K562 (cell line): ENCODE measurements at regions not wholly inside any gene's neighbourhood (a gene's known extent, or its start where the extent isn't known, plus 50 kb on each side); places are given as distances from the start of the nearest gene placed in this dataset.

Source experiments
- ATAC-seq: fragments of 200-7000 bp; cut with Tn5 transposase; 3 replicates; pipeline ENCODE4 v1.9.1; 2020; ENCODE audit warnings: moderate library complexity
- BruUV-seq: library from RNA; stranded (reverse); fragments of 400-500 nt; replicated peaks from 2 replicates; lab custom pipeline; 2021; lab: Mats Ljungman, UMichigan
- CTCF ChIA-PET: fragments of 300-600 bp; formaldehyde crosslinking; extraction: SDS; loops from one replicate; lab custom pipeline; 2021; ENCODE audit warnings: low intra/inter-chr PET ratio; lab: Yijun Ruan, JAX
- POLR2A ChIA-PET: fragments of 300-600, 350-650 bp; sonication (Branson Sonifier 250); formaldehyde crosslinking; extraction: SDS; loops from one replicate; lab custom pipeline; 2021; ENCODE audit warnings: antibody characterized with exemption, inconsistent platforms; lab: Yijun Ruan, JAX
- DNase-seq, 4 experiments: peaks; one replicate each; pipeline versions ENCODE4 v3.0.0 to v3.0.0-alpha.2; 2011 to 2018; ENCODE audit warnings: low spot score in 3 of 4, mixed read lengths in 3 of 4; ENCODE audit errors: extremely low read depth in 1 of 4
- FAIRE-seq: peaks from 2 replicates; lab custom pipeline; 2011; peaks lifted over from hg19 to GRCh38; lab: Jason Lieb, UNC
- H2AFZ ChIP-seq: 2 replicates; pipeline ENCODE4 v1.6.0; 2011; ENCODE audit warnings: low read depth, low read length, control low read depth, inconsistent platforms
- H3K27ac ChIP-seq: fragments of 200-600 bp; 3 replicates; pipeline ENCODE4 v1.8.0; 2011; ENCODE audit warnings: low read depth, mild to moderate bottlenecking, control low read depth, inconsistent platforms, low read length, moderate library complexity, mixed read lengths; ENCODE audit errors: extremely low read depth
- H3K27me3 ChIP-seq, 2 experiments: fragments of 300-600 bp in 1 of 2; 2 replicates in 1 of 2; 3 replicates in 1 of 2; pipeline versions ENCODE4 v1.6.0 to v1.8.0; 2011; ENCODE audit warnings: inconsistent platforms in 2 of 2, low read length in 2 of 2, mild to moderate bottlenecking in 1 of 2, mixed read lengths in 1 of 2, moderate library complexity in 1 of 2; ENCODE audit not compliant: control insufficient read depth in 2 of 2, insufficient read depth in 2 of 2
- H3K36me3 ChIP-seq: fragments of 300-600 bp; 3 replicates; pipeline ENCODE4 v1.8.0; 2011; ENCODE audit warnings: mild to moderate bottlenecking, low read length, inconsistent platforms; ENCODE audit not compliant: control insufficient read depth, insufficient read depth
- H3K4me1 ChIP-seq, 2 experiments: fragments of 200-600 bp in 1 of 2; replicated peaks in 1 of 2; 2 replicates in 1 of 2; 3 replicates in 1 of 2; pipeline versions ENCODE4 v1.5.1 to v1.8.0; 2011; ENCODE audit warnings: inconsistent platforms in 2 of 2, low read length in 2 of 2, mild to moderate bottlenecking in 1 of 2, mixed read lengths in 1 of 2, moderate library complexity in 1 of 2; ENCODE audit not compliant: control insufficient read depth in 2 of 2, insufficient read depth in 2 of 2
- H3K4me2 ChIP-seq: 2 replicates; pipeline ENCODE4 v1.6.1; 2011; ENCODE audit warnings: low read length, control low read depth, inconsistent platforms, mixed read lengths; ENCODE audit not compliant: insufficient read depth
- H3K4me3 ChIP-seq: fragments of 200-600 bp; sonication (generic), shearing (Covaris generic); 2 replicates; pipeline ENCODE4 v1.5.1; 2016; ENCODE audit warnings: control low read depth, inconsistent platforms
- H3K79me2 ChIP-seq: fragments of 200-600 bp; 3 replicates; pipeline ENCODE4 v1.8.0; 2011; ENCODE audit warnings: low read length, inconsistent platforms; ENCODE audit not compliant: control insufficient read depth, insufficient read depth
- H3K9ac ChIP-seq, 2 experiments: 2 replicates each; pipeline versions ENCODE4 v1.6.0 to v1.6.1; 2011; ENCODE audit warnings: low read depth in 2 of 2, low read length in 2 of 2, control low read depth in 1 of 2, inconsistent platforms in 1 of 2, mild to moderate bottlenecking in 1 of 2, mixed read lengths in 1 of 2; ENCODE audit not compliant: insufficient read depth in 1 of 2
- H3K9me1 ChIP-seq: one replicate; pipeline ENCODE4 v1.6.0; 2011; ENCODE audit warnings: inconsistent platforms, mild to moderate bottlenecking, low read length, moderate library complexity; ENCODE audit not compliant: control insufficient read depth, insufficient read depth
- H3K9me3 ChIP-seq: replicated peaks from 2 replicates; pipeline ENCODE4 v1.5.1; 2011; ENCODE audit warnings: low read depth, low read length, inconsistent platforms; ENCODE audit not compliant: control insufficient read depth, insufficient read depth
- H4K20me1 ChIP-seq: replicated peaks from 2 replicates; pipeline ENCODE4 v1.6.1; 2011; ENCODE audit warnings: low read length, inconsistent platforms, mixed read lengths; ENCODE audit not compliant: control insufficient read depth, insufficient read depth
- ARNT ChIP-seq, 2 experiments: fragments of 450-650 bp; IDR thresholded peaks; 2 replicates each; pipeline ENCODE4 v1.6.1; 2016; ENCODE audit warnings: mild to moderate bottlenecking in 1 of 2
- BDP1 ChIP-seq: IDR thresholded peaks from 3 replicates; pipeline ENCODE4 v1.6.1; 2011; ENCODE audit not compliant: insufficient read length, insufficient read depth
- CBFA2T2 ChIP-seq: fragments of 450-650 bp; conservative IDR thresholded peaks from 2 replicates; pipeline ENCODE4 v1.6.1; 2017; ENCODE audit warnings: mild to moderate bottlenecking
- HNRNPH1 ChIP-seq: fragments of 200-400 bp; formaldehyde crosslinking; optimal IDR thresholded peaks from 2 replicates; pipeline ENCODE3; 2017; ENCODE audit warnings: low read depth, mild to moderate bottlenecking, low read length, moderate library complexity
- HOXB6 ChIP-seq: fragments of 250-450 bp; sonication (Bioruptor Pico); IDR thresholded peaks from 2 replicates; pipeline ENCODE4 v1.5.1; 2022; ENCODE audit warnings: mild to moderate bottlenecking, borderline replicate concordance
- LARP7 ChIP-seq: fragments of 450-650 bp; IDR thresholded peaks from 2 replicates; pipeline ENCODE4 v1.6.1; 2016
- MAFK ChIP-seq: IDR thresholded peaks from 2 replicates; pipeline ENCODE4 v1.6.1; 2011; ENCODE audit warnings: low read length, improper control_type of control experiment
- NR2F6 ChIP-seq: fragments of 450-650 bp; formaldehyde crosslinking; IDR thresholded peaks from 2 replicates; pipeline ENCODE4 v1.4.0; 2020; ENCODE audit warnings: mild to moderate bottlenecking
- PML ChIP-seq: IDR thresholded peaks from 2 replicates; pipeline ENCODE4 v1.6.1; 2012; ENCODE audit warnings: low read length, inconsistent platforms
- SETDB1 ChIP-seq: IDR thresholded peaks from one replicate; pipeline ENCODE4 v1.6.1; 2012; ENCODE audit warnings: low read length, control low read depth, inconsistent platforms
- SPI1 ChIP-seq: IDR thresholded peaks from 2 replicates; pipeline ENCODE4 v1.6.1; 2011; ENCODE audit warnings: low read depth, low read length, control low read depth, borderline replicate concordance
- SRSF3 ChIP-seq: fragments of 200-400 bp; formaldehyde crosslinking; IDR thresholded peaks from 2 replicates; pipeline ENCODE4 v1.6.1; 2016; ENCODE audit warnings: mild to moderate bottlenecking, low read length, moderate library complexity; ENCODE audit not compliant: insufficient read depth
- SRSF7 ChIP-seq: fragments of 200-400 bp; formaldehyde crosslinking; optimal IDR thresholded peaks from 2 replicates; pipeline ENCODE3; 2017; ENCODE audit warnings: mild to moderate bottlenecking, low read depth, low read length
- ZNF274 ChIP-seq: IDR thresholded peaks from 2 replicates; pipeline ENCODE4 v1.6.1; 2011; ENCODE audit warnings: low read depth, mild to moderate bottlenecking, low read length, moderate library complexity, borderline replicate concordance
- ZSCAN29 ChIP-seq: fragments of 450-650 bp; IDR thresholded peaks from 2 replicates; pipeline ENCODE4 v1.6.1; 2017
- WGBS: fragments of 100-300 bp; shearing (Covaris generic); methylation state at CpG from one replicate; pipeline ENCODE4 v1.1.6; 2016; ENCODE audit warnings: low coverage, mixed read lengths; ENCODE audit not compliant: insufficient coverage; ENCODE audit errors: missing lambda C conversion rate; 5-methylcytosine and 5-hydroxymethylcytosine counted together
- in situ Hi-C: fragments of 300-500 bp; cut with MboI; formaldehyde crosslinking; loops from 4 replicates; pipeline ENCODE4 v1.15.0; 2018; ENCODE audit warnings: inconsistent platforms, mixed read lengths
- intact Hi-C: fragments of 100-400 bp; cut with micrococcal nuclease; formaldehyde crosslinking; loops from 2 replicates; pipeline ENCODE4 v1.14.2; 2022
- TF ChIP-seq, protein P1 (sequence below): fragments of 250-450 bp; sonication (Bioruptor Pico); IDR thresholded peaks from 2 replicates; pipeline ENCODE4 v1.8.0; 2021; ENCODE audit warnings: moderate library complexity, mild to moderate bottlenecking, inconsistent platforms
- TF ChIP-seq, protein P2 (sequence below): sonication (generic); formaldehyde crosslinking; IDR thresholded peaks from 2 replicates; pipeline ENCODE4 v1.8.1; 2023; ENCODE audit warnings: mild to moderate bottlenecking, missing genetic modification reagents, moderate library complexity
- TF ChIP-seq, protein P3 (sequence below): fragments of 450-650 bp; IDR thresholded peaks from 2 replicates; pipeline ENCODE4 v1.6.1; 2016; ENCODE audit warnings: missing biosample characterization, missing genetic modification characterization

DNA sequence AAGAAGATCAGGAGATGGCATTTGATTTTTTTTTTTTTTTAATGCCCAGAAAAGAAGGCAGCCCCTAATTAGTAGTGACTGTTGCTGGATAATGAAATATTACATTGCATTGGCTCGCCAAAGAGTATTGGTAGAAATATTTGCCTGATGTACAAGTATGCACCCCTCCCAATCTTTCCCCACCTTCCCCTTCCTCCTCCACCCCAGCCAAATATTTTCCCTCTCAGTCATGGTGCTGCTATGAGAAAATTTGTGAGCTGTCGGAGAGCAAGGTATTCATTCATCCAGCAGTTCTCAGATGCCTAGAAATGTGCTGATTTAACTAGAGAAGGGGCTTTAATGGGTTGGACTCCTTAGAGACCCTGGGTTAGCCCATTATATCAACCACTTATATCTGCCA lies 50.5 kb upstream of the IKBKE start:
- TF ChIP-seq SETDB1 (no peak), MAFK (no peak), SRSF7 (no peak), CBFA2T2 (no peak), SRSF3 (no peak), BDP1 (no peak), LARP7 (no peak), HNRNPH1 (no peak), HOXB6 (no peak), ARNT (IDR thresholded peaks at IDR 0.05) (no peak), ZSCAN29 (no peak), NR2F6 (no peak), PML (no peak), ZNF274 (no peak), SPI1 (no peak)
- TF ChIP-seq, protein P1, sequence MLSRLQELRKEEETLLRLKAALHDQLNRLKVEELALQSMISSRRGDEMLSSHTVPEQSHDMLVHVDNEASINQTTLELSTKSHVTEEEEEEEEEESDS (CRISPR knock-in tag), result no peak
- TF ChIP-seq, protein P2, sequence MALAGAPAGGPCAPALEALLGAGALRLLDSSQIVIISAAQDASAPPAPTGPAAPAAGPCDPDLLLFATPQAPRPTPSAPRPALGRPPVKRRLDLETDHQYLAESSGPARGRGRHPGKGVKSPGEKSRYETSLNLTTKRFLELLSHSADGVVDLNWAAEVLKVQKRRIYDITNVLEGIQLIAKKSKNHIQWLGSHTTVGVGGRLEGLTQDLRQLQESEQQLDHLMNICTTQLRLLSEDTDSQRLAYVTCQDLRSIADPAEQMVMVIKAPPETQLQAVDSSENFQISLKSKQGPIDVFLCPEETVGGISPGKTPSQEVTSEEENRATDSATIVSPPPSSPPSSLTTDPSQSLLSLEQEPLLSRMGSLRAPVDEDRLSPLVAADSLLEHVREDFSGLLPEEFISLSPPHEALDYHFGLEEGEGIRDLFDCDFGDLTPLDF (CRISPR knock-in tag), result no peak
- TF ChIP-seq, protein P3, sequence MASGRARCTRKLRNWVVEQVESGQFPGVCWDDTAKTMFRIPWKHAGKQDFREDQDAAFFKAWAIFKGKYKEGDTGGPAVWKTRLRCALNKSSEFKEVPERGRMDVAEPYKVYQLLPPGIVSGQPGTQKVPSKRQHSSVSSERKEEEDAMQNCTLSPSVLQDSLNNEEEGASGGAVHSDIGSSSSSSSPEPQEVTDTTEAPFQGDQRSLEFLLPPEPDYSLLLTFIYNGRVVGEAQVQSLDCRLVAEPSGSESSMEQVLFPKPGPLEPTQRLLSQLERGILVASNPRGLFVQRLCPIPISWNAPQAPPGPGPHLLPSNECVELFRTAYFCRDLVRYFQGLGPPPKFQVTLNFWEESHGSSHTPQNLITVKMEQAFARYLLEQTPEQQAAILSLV (tag), result no peak
- TF ChIP-seq, all 486 proteins: peak for 0
- intact Hi-C loops (no loop called here), in situ Hi-C loops (no loop called here)
- Histone ChIP-seq H3K4me2 (no peak overlapping the region), H3K9ac (no peak overlapping the region), H3K27ac (no peak overlapping the region), H2AFZ (no peak overlapping the region), H3K9me1 (no peaks in the 10 kb centered on the region), H3K4me1 (peaks cover 0 to 11% of the 10 kb centered on the region in 2 experiments; a peak in 4 of 5 replicates), H4K20me1 (no peaks in the 10 kb centered on the region; the same call in 1 of the 2 replicates), H3K36me3 (peaks cover 16% of the 10 kb centered on the region; the same call in 1 of the 3 replicates), H3K4me3 (no peak overlapping the region), H3K9me3 (no peaks in the 10 kb centered on the region), H3K79me2 (no peaks in the 10 kb centered on the region), H3K27me3 (no peaks in the 10 kb centered on the region)
- no peak for FAIRE-seq
- CTCF ChIA-PET, result no interaction called here
- POLR2A ChIA-PET, result interaction anchor here (0.6 to 1.0 kb wide), 4 partner anchors 8 to 45 kb away, joined by 3 to 5 read pairs (median 4); no protein-coding TSS in a partner anchor
- DNase-seq, result no peak
- WGBS, result 88% methylated on average over 2 of the region's 2 CpGs
- no TSS peak for BruUV-seq
- ATAC-seq, result no peak
